ENCODE measurements at regions not wholly inside any gene's neighbourhood (a gene's known extent, or its start where the extent isn't known, plus 50 kb on each side); places are given as distances from the start of the nearest gene placed in this dataset.

DNA sequence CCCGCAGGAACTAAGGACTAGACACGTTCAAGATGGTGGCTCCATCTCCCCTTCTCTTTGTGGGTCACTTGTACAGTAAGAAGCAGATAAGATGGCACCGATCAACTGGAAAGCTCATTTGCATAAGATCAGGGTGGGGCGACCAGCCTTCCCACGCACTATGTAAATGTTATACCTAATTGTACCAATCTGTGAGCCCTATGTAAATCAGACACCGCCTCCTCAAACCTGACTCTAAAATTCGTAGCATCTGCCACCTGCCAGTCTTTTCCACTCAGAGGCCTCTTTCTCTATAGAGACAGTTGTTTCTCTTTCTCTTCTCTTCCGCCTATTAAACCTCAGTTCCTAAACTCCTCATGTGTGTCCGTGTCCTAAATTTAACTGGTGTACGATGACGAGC is 324.5 kb downstream of the PHF14 start (continued):
- TF ChIP-seq, protein P1, sequence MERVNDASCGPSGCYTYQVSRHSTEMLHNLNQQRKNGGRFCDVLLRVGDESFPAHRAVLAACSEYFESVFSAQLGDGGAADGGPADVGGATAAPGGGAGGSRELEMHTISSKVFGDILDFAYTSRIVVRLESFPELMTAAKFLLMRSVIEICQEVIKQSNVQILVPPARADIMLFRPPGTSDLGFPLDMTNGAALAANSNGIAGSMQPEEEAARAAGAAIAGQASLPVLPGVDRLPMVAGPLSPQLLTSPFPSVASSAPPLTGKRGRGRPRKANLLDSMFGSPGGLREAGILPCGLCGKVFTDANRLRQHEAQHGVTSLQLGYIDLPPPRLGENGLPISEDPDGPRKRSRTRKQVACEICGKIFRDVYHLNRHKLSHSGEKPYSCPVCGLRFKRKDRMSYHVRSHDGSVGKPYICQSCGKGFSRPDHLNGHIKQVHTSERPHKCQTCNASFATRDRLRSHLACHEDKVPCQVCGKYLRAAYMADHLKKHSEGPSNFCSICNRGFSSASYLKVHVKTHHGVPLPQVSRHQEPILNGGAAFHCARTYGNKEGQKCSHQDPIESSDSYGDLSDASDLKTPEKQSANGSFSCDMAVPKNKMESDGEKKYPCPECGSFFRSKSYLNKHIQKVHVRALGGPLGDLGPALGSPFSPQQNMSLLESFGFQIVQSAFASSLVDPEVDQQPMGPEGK (CRISPR knock-in tag; IDR thresholded peaks at IDR 0.05; ENCODE audit: borderline replicate concordance): no peak
- TF ChIP-seq, protein P2, sequence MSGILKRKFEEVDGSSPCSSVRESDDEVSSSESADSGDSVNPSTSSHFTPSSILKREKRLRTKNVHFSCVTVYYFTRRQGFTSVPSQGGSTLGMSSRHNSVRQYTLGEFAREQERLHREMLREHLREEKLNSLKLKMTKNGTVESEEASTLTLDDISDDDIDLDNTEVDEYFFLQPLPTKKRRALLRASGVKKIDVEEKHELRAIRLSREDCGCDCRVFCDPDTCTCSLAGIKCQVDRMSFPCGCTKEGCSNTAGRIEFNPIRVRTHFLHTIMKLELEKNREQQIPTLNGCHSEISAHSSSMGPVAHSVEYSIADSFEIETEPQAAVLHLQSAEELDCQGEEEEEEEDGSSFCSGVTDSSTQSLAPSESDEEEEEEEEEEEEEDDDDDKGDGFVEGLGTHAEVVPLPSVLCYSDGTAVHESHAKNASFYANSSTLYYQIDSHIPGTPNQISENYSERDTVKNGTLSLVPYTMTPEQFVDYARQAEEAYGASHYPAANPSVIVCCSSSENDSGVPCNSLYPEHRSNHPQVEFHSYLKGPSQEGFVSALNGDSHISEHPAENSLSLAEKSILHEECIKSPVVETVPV (CRISPR knock-in tag; IDR thresholded peaks at IDR 0.05): no peak
- TF ChIP-seq ZNF565 (CRISPR knock-in tag; conservative IDR thresholded peaks at IDR 0.05; ENCODE audit: low read depth) (no peak), GLIS3 (CRISPR knock-in tag; IDR thresholded peaks at IDR 0.05) (no peak), BACH2 (CRISPR knock-in tag; IDR thresholded peaks at IDR 0.05; ENCODE audit: borderline replicate concordance) (no peak), ISL1 (CRISPR knock-in tag; IDR thresholded peaks at IDR 0.05) (no peak), ZFP3 (CRISPR knock-in tag; IDR thresholded peaks at IDR 0.05) (no peak), ARNTL (CRISPR knock-in tag; IDR thresholded peaks at IDR 0.05; ENCODE audit: borderline replicate concordance, low read depth) (no peak), OSR1 (CRISPR knock-in tag; IDR thresholded peaks at IDR 0.05) (no peak), CSDC2 (CRISPR knock-in tag; IDR thresholded peaks at IDR 0.05) (no peak)

DNA sequence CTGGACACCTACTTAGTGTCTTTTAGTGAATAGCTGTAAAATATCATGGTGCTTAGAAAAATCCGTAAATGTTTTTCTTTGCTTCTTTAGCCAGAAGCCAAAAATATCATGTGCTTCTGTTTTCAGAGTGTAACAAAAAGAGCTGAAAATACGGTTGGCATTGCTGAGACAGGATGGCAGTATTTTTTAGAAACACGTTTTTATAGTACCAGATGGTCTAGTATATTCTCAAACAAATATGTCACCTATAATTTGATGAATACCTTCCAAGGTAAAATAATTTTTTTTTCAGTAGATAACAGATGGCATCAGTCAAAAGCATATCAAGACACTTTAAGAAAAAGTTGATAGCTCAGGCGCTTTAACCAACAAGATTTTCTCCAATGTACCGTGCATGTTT is 326.6 kb downstream of the PHF14 start:
- no peak for TF ChIP-seq ZC3H10 (CRISPR knock-in tag; IDR thresholded peaks at IDR 0.05)
- TF ChIP-seq ARNTL (CRISPR knock-in tag; IDR thresholded peaks at IDR 0.05; ENCODE audit: borderline replicate concordance, low read depth): no peak
- TF ChIP-seq ISL1 (CRISPR knock-in tag; IDR thresholded peaks at IDR 0.05): no peak
- TF ChIP-seq PPARA (CRISPR knock-in tag; IDR thresholded peaks at IDR 0.05; ENCODE audit: borderline replicate concordance): no peak
- no peak for TF ChIP-seq RARB (CRISPR knock-in tag; IDR thresholded peaks at IDR 0.05)
- TF ChIP-seq OSR1 (CRISPR knock-in tag; IDR thresholded peaks at IDR 0.05): no peak
- TF ChIP-seq ZNF565 (CRISPR knock-in tag; conservative IDR thresholded peaks at IDR 0.05; ENCODE audit: low read depth): no peak
- no peak for TF ChIP-seq TCF4 (CRISPR knock-in tag; IDR thresholded peaks at IDR 0.05; ENCODE audit: borderline replicate concordance)
- ATAC-seq: no peak

DNA sequence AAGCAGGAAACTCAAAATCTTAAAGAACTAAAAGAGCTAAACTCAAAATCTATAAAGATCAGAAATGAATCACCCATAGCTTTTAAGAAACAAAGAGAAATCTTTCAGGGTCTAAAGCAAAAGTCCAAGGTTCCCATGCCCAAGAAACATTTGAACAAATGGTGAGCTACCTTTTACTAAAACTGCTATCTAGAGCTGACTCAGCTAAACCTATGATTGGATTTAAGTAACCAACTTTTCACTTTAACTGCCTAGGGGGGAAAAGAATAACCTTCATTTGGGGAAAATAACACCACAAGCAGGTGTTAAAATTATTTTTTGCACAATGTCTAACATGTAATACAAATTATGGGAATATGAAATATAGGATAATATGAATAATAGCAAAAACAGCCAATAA is 328.4 kb downstream of the PHF14 start:
- no peak for ATAC-seq
- TF ChIP-seq ZNF70 (CRISPR knock-in tag; IDR thresholded peaks at IDR 0.05) (no peak), ISL1 (CRISPR knock-in tag; IDR thresholded peaks at IDR 0.05) (no peak), PPARA (CRISPR knock-in tag; IDR thresholded peaks at IDR 0.05; ENCODE audit: borderline replicate concordance) (no peak), BACH2 (CRISPR knock-in tag; IDR thresholded peaks at IDR 0.05; ENCODE audit: borderline replicate concordance) (no peak), ZFP30 (CRISPR knock-in tag; IDR thresholded peaks at IDR 0.05) (no peak), ARNTL (CRISPR knock-in tag; IDR thresholded peaks at IDR 0.05; ENCODE audit: borderline replicate concordance, low read depth) (no peak), GLIS3 (CRISPR knock-in tag; IDR thresholded peaks at IDR 0.05) (no peak), RARB (CRISPR knock-in tag; IDR thresholded peaks at IDR 0.05) (no peak), TCF4 (CRISPR knock-in tag; IDR thresholded peaks at IDR 0.05; ENCODE audit: borderline replicate concordance) (no peak), ZNF565 (CRISPR knock-in tag; conservative IDR thresholded peaks at IDR 0.05; ENCODE audit: low read depth) (no peak), SNAI2 (CRISPR knock-in tag; IDR thresholded peaks at IDR 0.05) (no peak), ZNF8 (CRISPR knock-in tag; IDR thresholded peaks at IDR 0.05) (no peak)
- TF ChIP-seq, protein P3, sequence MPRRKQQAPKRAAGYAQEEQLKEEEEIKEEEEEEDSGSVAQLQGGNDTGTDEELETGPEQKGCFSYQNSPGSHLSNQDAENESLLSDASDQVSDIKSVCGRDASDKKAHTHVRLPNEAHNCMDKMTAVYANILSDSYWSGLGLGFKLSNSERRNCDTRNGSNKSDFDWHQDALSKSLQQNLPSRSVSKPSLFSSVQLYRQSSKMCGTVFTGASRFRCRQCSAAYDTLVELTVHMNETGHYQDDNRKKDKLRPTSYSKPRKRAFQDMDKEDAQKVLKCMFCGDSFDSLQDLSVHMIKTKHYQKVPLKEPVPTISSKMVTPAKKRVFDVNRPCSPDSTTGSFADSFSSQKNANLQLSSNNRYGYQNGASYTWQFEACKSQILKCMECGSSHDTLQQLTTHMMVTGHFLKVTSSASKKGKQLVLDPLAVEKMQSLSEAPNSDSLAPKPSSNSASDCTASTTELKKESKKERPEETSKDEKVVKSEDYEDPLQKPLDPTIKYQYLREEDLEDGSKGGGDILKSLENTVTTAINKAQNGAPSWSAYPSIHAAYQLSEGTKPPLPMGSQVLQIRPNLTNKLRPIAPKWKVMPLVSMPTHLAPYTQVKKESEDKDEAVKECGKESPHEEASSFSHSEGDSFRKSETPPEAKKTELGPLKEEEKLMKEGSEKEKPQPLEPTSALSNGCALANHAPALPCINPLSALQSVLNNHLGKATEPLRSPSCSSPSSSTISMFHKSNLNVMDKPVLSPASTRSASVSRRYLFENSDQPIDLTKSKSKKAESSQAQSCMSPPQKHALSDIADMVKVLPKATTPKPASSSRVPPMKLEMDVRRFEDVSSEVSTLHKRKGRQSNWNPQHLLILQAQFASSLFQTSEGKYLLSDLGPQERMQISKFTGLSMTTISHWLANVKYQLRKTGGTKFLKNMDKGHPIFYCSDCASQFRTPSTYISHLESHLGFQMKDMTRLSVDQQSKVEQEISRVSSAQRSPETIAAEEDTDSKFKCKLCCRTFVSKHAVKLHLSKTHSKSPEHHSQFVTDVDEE (CRISPR knock-in tag; IDR thresholded peaks at IDR 0.05): no peak
- TF ChIP-seq, protein P1 (CRISPR knock-in tag; IDR thresholded peaks at IDR 0.05; ENCODE audit: borderline replicate concordance): no peak

DNA sequence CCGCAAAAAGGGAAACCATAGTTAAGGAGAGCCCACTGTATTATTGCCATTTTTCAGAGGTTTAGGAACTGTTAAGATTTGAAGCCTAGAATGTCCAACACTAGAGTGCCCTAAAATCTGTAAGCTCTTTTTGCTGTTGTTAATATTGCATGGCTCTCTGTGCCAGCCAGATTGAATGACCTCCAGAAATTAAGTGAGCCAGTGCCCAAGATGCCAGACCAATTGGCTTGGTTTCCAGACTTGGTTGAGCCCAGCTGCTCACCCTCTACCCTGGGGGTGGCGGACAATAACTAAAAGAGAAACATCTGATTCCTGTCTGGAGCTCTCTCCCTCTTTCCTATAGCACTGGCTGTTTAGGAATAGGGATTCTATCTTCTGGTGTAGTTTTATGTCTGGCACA is 340.1 kb downstream of the PHF14 start:
- no peak for ATAC-seq
- TF ChIP-seq, protein P2 (CRISPR knock-in tag; IDR thresholded peaks at IDR 0.05): no peak
- TF ChIP-seq ZC3H10 (CRISPR knock-in tag; IDR thresholded peaks at IDR 0.05) (no peak), GLIS3 (CRISPR knock-in tag; IDR thresholded peaks at IDR 0.05) (no peak), SNAI2 (CRISPR knock-in tag; IDR thresholded peaks at IDR 0.05) (no peak), RARB (CRISPR knock-in tag; IDR thresholded peaks at IDR 0.05) (no peak), TOX (CRISPR knock-in tag; IDR thresholded peaks at IDR 0.05; ENCODE audit: borderline replicate concordance) (no peak), OSR1 (CRISPR knock-in tag; IDR thresholded peaks at IDR 0.05) (no peak)
- TF ChIP-seq, protein P3 (CRISPR knock-in tag; IDR thresholded peaks at IDR 0.05): no peak

Measured in SK-N-SH treated with all-trans-retinoic acid at 6 μM for 48 hours (cell line).